ENCODE measurements at regions not wholly inside any gene's neighbourhood (a gene's known extent, or its start where the extent isn't known, plus 50 kb on each side); places are given as distances from the start of the nearest gene placed in this dataset.
"Not testable (repeated sequence)": the region's sequence is repeated elsewhere in the genome, so short reads cannot be mapped to it uniquely, and the experiment has no call there.

DNA sequence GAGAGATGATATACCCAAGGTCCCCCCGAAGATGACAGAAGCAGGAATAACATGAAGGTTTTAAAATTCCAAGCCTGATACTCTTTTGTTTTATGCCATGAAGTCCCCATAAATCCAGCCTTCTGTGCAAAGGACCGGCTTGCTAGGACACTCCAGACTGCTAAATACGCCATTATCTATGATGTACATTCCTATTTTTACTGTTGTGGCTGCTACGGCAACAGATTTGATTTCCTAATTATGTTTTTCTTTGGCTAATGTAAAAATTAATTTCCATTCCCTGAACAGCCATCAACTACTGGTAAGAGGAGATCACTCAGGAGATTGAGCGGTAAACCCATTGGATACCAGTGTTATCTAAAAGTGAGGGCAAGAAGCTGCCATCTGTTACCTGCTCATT lies 1090.8 kb downstream of the TYW1 start:
- Histone ChIP-seq H3K36me3 (ENCODE audit: control insufficient read depth in 2 of 3, insufficient read depth in 3 of 3, low read length in 3 of 3) (no peaks in the 10 kb centered on the region), H3K9me3 (ENCODE audit: control insufficient read depth in 2 of 3, insufficient read depth in 1 of 3, low read length in 3 of 3) (no peaks in the 10 kb centered on the region), H3K27me3 (ENCODE audit: control insufficient read depth, insufficient read depth, low read length) (no peaks in the 10 kb centered on the region), H3K4me1 (ENCODE audit: control insufficient read depth in 2 of 3, insufficient read depth in 2 of 3, low read depth in 1 of 3, low read length in 3 of 3) (no peaks in the 10 kb centered on the region), H3K27ac (ENCODE audit: low read depth in 2 of 2, low read length in 2 of 2) (no peak overlapping the region), H3K4me3 (ENCODE audit: low read length in 3 of 3) (no peak overlapping the region), H3K9ac (ENCODE audit: low read length in 3 of 3) (no peak overlapping the region)
- no peak for FAIRE-seq
- intact Hi-C loops (cut with DNase I) = no loop called here
- TF ChIP-seq, protein P1, sequence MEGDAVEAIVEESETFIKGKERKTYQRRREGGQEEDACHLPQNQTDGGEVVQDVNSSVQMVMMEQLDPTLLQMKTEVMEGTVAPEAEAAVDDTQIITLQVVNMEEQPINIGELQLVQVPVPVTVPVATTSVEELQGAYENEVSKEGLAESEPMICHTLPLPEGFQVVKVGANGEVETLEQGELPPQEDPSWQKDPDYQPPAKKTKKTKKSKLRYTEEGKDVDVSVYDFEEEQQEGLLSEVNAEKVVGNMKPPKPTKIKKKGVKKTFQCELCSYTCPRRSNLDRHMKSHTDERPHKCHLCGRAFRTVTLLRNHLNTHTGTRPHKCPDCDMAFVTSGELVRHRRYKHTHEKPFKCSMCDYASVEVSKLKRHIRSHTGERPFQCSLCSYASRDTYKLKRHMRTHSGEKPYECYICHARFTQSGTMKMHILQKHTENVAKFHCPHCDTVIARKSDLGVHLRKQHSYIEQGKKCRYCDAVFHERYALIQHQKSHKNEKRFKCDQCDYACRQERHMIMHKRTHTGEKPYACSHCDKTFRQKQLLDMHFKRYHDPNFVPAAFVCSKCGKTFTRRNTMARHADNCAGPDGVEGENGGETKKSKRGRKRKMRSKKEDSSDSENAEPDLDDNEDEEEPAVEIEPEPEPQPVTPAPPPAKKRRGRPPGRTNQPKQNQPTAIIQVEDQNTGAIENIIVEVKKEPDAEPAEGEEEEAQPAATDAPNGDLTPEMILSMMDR (IDR thresholded peaks at IDR 0.05; ENCODE audit: borderline replicate concordance, extremely low read depth, insufficient read depth) = no peak
- DNase-seq = no peak

DNA sequence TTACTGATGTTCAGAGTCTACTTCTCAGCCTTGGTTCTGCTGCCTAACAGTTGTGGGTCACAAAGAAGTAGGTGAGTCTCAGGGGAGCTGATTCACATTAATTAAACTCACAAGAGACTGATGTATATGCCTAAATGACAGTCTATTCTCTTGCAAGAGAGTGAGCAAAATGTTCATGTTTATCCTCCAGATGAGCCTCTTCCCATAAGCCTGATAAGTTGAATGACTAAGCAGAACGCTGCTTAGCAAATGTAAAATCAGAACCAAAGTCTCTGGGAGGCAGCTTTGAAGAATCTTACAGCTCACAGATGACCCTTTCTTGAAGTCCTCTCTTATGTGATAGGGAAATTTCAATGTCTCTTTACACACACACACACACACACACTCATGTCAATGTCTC lies 1092.2 kb downstream of the TYW1 start:
- Histone ChIP-seq H3K9me3 (ENCODE audit: control insufficient read depth in 2 of 3, insufficient read depth in 1 of 3, low read length in 3 of 3) (no peaks in the 10 kb centered on the region), H3K27me3 (ENCODE audit: control insufficient read depth, insufficient read depth, low read length) (no peaks in the 10 kb centered on the region), H3K27ac (ENCODE audit: low read depth in 2 of 2, low read length in 2 of 2) (no peak overlapping the region), H3K4me1 (ENCODE audit: control insufficient read depth in 2 of 3, insufficient read depth in 2 of 3, low read depth in 1 of 3, low read length in 3 of 3) (no peaks in the 10 kb centered on the region), H3K4me3 (ENCODE audit: low read length in 3 of 3) (no peak overlapping the region), H3K9ac (ENCODE audit: low read length in 3 of 3) (no peak overlapping the region), H3K36me3 (ENCODE audit: control insufficient read depth in 2 of 3, insufficient read depth in 3 of 3, low read length in 3 of 3) (no peaks in the 10 kb centered on the region)
- FAIRE-seq = no peak
- no peak for DNase-seq
- TF ChIP-seq, protein P1 (IDR thresholded peaks at IDR 0.05; ENCODE audit: borderline replicate concordance, extremely low read depth, insufficient read depth) = no peak
- intact Hi-C loops (cut with DNase I) = no loop called here

DNA sequence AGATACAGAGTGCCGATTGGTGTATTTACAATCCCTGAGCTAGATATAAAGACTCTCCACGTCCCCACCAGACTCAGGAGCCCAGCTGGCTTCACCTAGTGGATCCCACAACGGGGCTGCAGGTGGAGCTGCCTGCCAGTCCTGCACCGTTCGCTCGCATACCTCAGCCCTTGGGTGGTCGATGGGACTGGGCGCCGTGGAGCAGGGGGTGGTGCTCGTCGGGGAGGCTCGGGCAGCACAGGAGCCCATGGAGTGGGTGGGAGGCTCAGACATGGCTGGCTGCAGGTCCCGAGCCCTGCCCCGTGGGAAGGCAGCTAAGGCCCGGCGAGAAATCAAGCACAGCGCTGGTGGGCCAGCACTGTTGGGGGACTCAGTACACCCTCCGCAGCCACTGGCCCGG lies 1093.6 kb downstream of the TYW1 start:
- H3K36me3 ChIP-seq (ENCODE audit: control insufficient read depth in 2 of 3, insufficient read depth in 3 of 3, low read length in 3 of 3); intact Hi-C loops (cut with DNase I); H3K9ac ChIP-seq (ENCODE audit: low read length in 3 of 3); H3K27me3 ChIP-seq (ENCODE audit: control insufficient read depth, insufficient read depth, low read length); FAIRE-seq; DNase-seq; H3K27ac ChIP-seq (ENCODE audit: low read depth in 2 of 2, low read length in 2 of 2); H3K9me3 ChIP-seq (ENCODE audit: control insufficient read depth in 2 of 3, insufficient read depth in 1 of 3, low read length in 3 of 3); H3K4me3 ChIP-seq (ENCODE audit: low read length in 3 of 3); H3K4me1 ChIP-seq (ENCODE audit: control insufficient read depth in 2 of 3, insufficient read depth in 2 of 3, low read depth in 1 of 3, low read length in 3 of 3): not testable (repeated sequence)

DNA sequence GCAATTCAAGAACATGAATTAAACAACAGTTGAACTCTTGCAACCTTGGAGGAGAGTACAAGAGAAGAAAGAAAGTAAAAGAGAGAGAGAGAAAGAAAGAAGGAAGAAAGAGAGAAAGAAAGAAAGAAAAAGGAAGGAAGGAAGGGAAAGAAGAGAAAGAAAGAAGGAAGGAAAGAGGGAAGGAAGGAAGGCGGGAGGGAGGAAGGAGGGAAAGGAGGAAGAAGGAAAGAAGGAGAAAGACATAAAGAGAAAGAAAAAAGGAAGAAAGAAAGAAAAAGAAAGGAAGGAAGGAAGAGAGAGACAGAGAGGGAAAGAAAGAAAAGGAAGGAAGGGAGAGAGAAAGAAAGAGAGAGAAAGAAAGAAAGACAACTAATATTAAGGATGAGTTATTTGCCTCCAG lies 1106.7 kb downstream of the TYW1 start:
- H3K36me3 ChIP-seq (ENCODE audit: control insufficient read depth in 2 of 3, insufficient read depth in 3 of 3, low read length in 3 of 3) = no peaks in the 10 kb centered on the region
- no peaks in the 10 kb centered on the region for H3K4me1 ChIP-seq (ENCODE audit: control insufficient read depth in 2 of 3, insufficient read depth in 2 of 3, low read depth in 1 of 3, low read length in 3 of 3)
- H3K9ac ChIP-seq (ENCODE audit: low read length in 3 of 3) = no peak overlapping the region
- no peaks in the 10 kb centered on the region for H3K9me3 ChIP-seq (ENCODE audit: control insufficient read depth in 2 of 3, insufficient read depth in 1 of 3, low read length in 3 of 3)
- no peak overlapping the region for H3K4me3 ChIP-seq (ENCODE audit: low read length in 3 of 3)
- no peaks in the 10 kb centered on the region for H3K27me3 ChIP-seq (ENCODE audit: control insufficient read depth, insufficient read depth, low read length)
- no peak for DNase-seq
- TF ChIP-seq, protein P1 (IDR thresholded peaks at IDR 0.05; ENCODE audit: borderline replicate concordance, extremely low read depth, insufficient read depth) = no peak
- intact Hi-C loops (cut with DNase I) = no loop called here
- no peak for FAIRE-seq
- H3K27ac ChIP-seq (ENCODE audit: low read depth in 2 of 2, low read length in 2 of 2) = no peak overlapping the region

Data from kidney (tissue), 13 donors.